ENCODE measurements at regions not wholly inside any gene's neighbourhood (a gene's known extent, or its start where the extent isn't known, plus 50 kb on each side); places are given as distances from the start of the nearest gene placed in this dataset.

GRCh38 chr11:95344932-95345642, 114.1 kb upstream of the SESN3 start:
- TF ChIP-seq NFE2L1 (CRISPR knock-in tag; IDR thresholded peaks at IDR 0.05) (no peak), CREB1 (CRISPR knock-in tag; IDR thresholded peaks at IDR 0.05) (no peak), CTCF (IDR thresholded peaks at IDR 0.05) (no peak), AFF4 (CRISPR knock-in tag; IDR thresholded peaks at IDR 0.05; ENCODE audit: borderline replicate concordance) (no peak), ETV6 (CRISPR knock-in tag; IDR thresholded peaks at IDR 0.05) (no peak), SP1 (CRISPR knock-in tag; conservative IDR thresholded peaks at IDR 0.05) (no peak), SMAD3 (CRISPR knock-in tag; IDR thresholded peaks at IDR 0.05; ENCODE audit: borderline replicate concordance) (no peak), ZNF416 (CRISPR knock-in tag; IDR thresholded peaks at IDR 0.05) (no peak), CREM (CRISPR knock-in tag; IDR thresholded peaks at IDR 0.05) (no peak), E2F1 (CRISPR knock-in tag; IDR thresholded peaks at IDR 0.05) (no peak), SMAD4 (CRISPR knock-in tag; IDR thresholded peaks at IDR 0.05) (no peak), ESRRA (CRISPR knock-in tag; IDR thresholded peaks at IDR 0.05; ENCODE audit: borderline replicate concordance) (no peak), PRRX2 (CRISPR knock-in tag; IDR thresholded peaks at IDR 0.05) (no peak)

Measured in WTC11 (cell line).